PC-3 (cell line): ENCODE measurements at regions not wholly inside any gene's neighbourhood (a gene's known extent, or its start where the extent isn't known, plus 50 kb on each side); places are given as distances from the start of the nearest gene placed in this dataset.

Experiments used
- ATAC-seq: fragments of 200-7000 bp; cut with Tn5 transposase; 2 replicates; pipeline ENCODE4 v1.9.1; 2020; ENCODE audit warnings: mild to moderate bottlenecking, moderate library complexity
- BruUV-seq: library from RNA; stranded (reverse); fragments of 400-500 nt; replicated peaks from 2 replicates; lab custom pipeline; 2021; lab: Mats Ljungman, UMichigan
- CTCF ChIA-PET: fragments of 300-600 bp; sonication (Branson Sonifier 250); formaldehyde crosslinking; loops from one replicate; lab custom pipeline; 2022; ENCODE audit warnings: antibody characterized with exemption; lab: Charles Lee
- POLR2A ChIA-PET: fragments of 300-600 bp; sonication (Branson Sonifier 250); formaldehyde crosslinking; loops from one replicate; lab custom pipeline; 2022; ENCODE audit warnings: antibody characterized with exemption; ENCODE audit not compliant: unreplicated experiment; lab: Charles Lee
- DNase-seq: peaks from one replicate; pipeline ENCODE4 v3.0.0-alpha.2; 2015
- H2AFZ ChIP-seq: fragments of 300-600 bp; sonication (generic); 2 replicates; pipeline ENCODE4 v1.6.0; 2016; ENCODE audit warnings: antibody characterized with exemption, low read length
- H3F3A ChIP-seq: fragments of 300-600 bp; sonication (generic); one replicate; pipeline ENCODE4 v1.6.0; 2017; ENCODE audit warnings: antibody characterized with exemption, low read length, control low read depth, mild to moderate bottlenecking; ENCODE audit not compliant: unreplicated experiment
- H3K27ac ChIP-seq: fragments of 300-600 bp; sonication (generic); 2 replicates; pipeline ENCODE4 v1.5.1; 2016; ENCODE audit warnings: mild to moderate bottlenecking, low read length
- H3K27me3 ChIP-seq: fragments of 300-600 bp; sonication (generic); 2 replicates; pipeline ENCODE4 v1.6.1; 2016; ENCODE audit warnings: low read length, mixed read lengths
- H3K36me3 ChIP-seq: fragments of 300-600 bp; sonication (generic); 2 replicates; pipeline ENCODE4 v1.6.1; 2016; ENCODE audit warnings: low read depth, mixed run types, low read length, mixed read lengths
- H3K4me1 ChIP-seq: fragments of 300-600 bp; sonication (generic); 2 replicates; pipeline ENCODE4 v1.5.1; 2016; ENCODE audit warnings: low read length; ENCODE audit not compliant: insufficient read depth
- H3K4me2 ChIP-seq: fragments of 300-600 bp; sonication (generic); 2 replicates; pipeline ENCODE4 v1.6.0; 2016; ENCODE audit warnings: low read length
- H3K4me3 ChIP-seq: fragments of 300-600 bp; sonication (generic); 2 replicates; pipeline ENCODE4 v1.5.1; 2016; ENCODE audit warnings: mild to moderate bottlenecking, low read length, mixed read lengths
- H3K79me2 ChIP-seq: fragments of 300-600 bp; sonication (generic); 2 replicates; pipeline ENCODE4 v1.6.1; 2017; ENCODE audit warnings: low read length, mixed read lengths
- H3K9ac ChIP-seq: fragments of 300-600 bp; sonication (generic); 2 replicates; pipeline ENCODE4 v1.6.0; 2016; ENCODE audit warnings: mild to moderate bottlenecking, low read length
- H3K9me2 ChIP-seq: fragments of 300-600 bp; sonication (generic); replicated peaks from 2 replicates; pipeline ENCODE4 v1.6.1; 2016; ENCODE audit warnings: mixed run types, low read length, mixed read lengths
- H3K9me3 ChIP-seq: fragments of 300-600 bp; sonication (generic); 2 replicates; pipeline ENCODE4 v1.6.1; 2016; ENCODE audit warnings: low read length, mixed read lengths
- H4K20me1 ChIP-seq: fragments of 300-600 bp; sonication (generic); 2 replicates; pipeline ENCODE4 v1.6.1; 2016; ENCODE audit warnings: low read length, mixed read lengths
- EZH2 ChIP-seq: fragments of 300-600 bp; sonication (generic); IDR thresholded peaks from one replicate; pipeline ENCODE4 v1.6.1; 2017; ENCODE audit warnings: antibody characterized with exemption, mild to moderate bottlenecking, low read length; ENCODE audit not compliant: unreplicated experiment
- EZH2phosphoT487 ChIP-seq: fragments of 300-600 bp; sonication (generic); IDR thresholded peaks from 2 replicates; pipeline ENCODE4 v1.6.1; 2018; ENCODE audit warnings: mild to moderate bottlenecking, antibody characterized with exemption, low read length, borderline replicate concordance
- intact Hi-C: fragments of 100-400 bp; cut with micrococcal nuclease; formaldehyde crosslinking; loops from 2 replicates; pipeline ENCODE4 v1.9.0; 2023
- TF ChIP-seq, protein P1 (sequence below): fragments of 300-600 bp; sonication (generic); conservative IDR thresholded peaks from 2 replicates; pipeline ENCODE4 v1.5.1; 2017; ENCODE audit warnings: antibody characterized with exemption, low read depth, mild to moderate bottlenecking, low read length

GRCh38 chr6:164195942-164196281 lies 781.4 kb downstream of the QKI start:
- CTCF ChIA-PET: no interaction called here
- BruUV-seq: no TSS peak
- no peak overlapping the region for H3K9ac ChIP-seq
- H3F3A ChIP-seq: no peaks in the 10 kb centered on the region
- TF ChIP-seq, protein P1, sequence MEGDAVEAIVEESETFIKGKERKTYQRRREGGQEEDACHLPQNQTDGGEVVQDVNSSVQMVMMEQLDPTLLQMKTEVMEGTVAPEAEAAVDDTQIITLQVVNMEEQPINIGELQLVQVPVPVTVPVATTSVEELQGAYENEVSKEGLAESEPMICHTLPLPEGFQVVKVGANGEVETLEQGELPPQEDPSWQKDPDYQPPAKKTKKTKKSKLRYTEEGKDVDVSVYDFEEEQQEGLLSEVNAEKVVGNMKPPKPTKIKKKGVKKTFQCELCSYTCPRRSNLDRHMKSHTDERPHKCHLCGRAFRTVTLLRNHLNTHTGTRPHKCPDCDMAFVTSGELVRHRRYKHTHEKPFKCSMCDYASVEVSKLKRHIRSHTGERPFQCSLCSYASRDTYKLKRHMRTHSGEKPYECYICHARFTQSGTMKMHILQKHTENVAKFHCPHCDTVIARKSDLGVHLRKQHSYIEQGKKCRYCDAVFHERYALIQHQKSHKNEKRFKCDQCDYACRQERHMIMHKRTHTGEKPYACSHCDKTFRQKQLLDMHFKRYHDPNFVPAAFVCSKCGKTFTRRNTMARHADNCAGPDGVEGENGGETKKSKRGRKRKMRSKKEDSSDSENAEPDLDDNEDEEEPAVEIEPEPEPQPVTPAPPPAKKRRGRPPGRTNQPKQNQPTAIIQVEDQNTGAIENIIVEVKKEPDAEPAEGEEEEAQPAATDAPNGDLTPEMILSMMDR: no peak
- TF ChIP-seq EZH2: no peak
- TF ChIP-seq EZH2phosphoT487: no peak
- no peak overlapping the region for H3K4me2 ChIP-seq
- H2AFZ ChIP-seq: no peak overlapping the region
- DNase-seq (no peak), ATAC-seq (no peak)
- H3K27ac ChIP-seq: no peak overlapping the region
- no peaks in the 10 kb centered on the region for H4K20me1 ChIP-seq
- H3K4me1 ChIP-seq: no peaks in the 10 kb centered on the region
- no peaks in the 10 kb centered on the region for H3K79me2 ChIP-seq
- no peaks in the 10 kb centered on the region for H3K27me3 ChIP-seq
- no peaks in the 10 kb centered on the region for H3K9me3 ChIP-seq
- intact Hi-C loops: no loop called here
- POLR2A ChIA-PET: no interaction called here
- H3K9me2 ChIP-seq: no peaks in the 10 kb centered on the region
- no peak overlapping the region for H3K4me3 ChIP-seq
- H3K36me3 ChIP-seq: no peaks in the 10 kb centered on the region

- Histone ChIP-seq H3K4me1 (no peaks in the 10 kb centered on the region), H3K4me2 (no peak overlapping the region), H3K9ac (no peak overlapping the region), H3F3A (no peaks in the 10 kb centered on the region), H3K36me3 (no peaks in the 10 kb centered on the region), H3K4me3 (no peak overlapping the region), H4K20me1 (no peaks in the 10 kb centered on the region), H3K9me3 (no peaks in the 10 kb centered on the region), H3K9me2 (no peaks in the 10 kb centered on the region), H3K79me2 (no peaks in the 10 kb centered on the region), H2AFZ (no peak overlapping the region), H3K27me3 (no peaks in the 10 kb centered on the region), H3K27ac (no peak overlapping the region)
- TF ChIP-seq EZH2phosphoT487 (no peak), EZH2 (no peak)
- TF ChIP-seq, protein P1: no peak
- no peak for DNase-seq
- CTCF ChIA-PET: no interaction called here
- POLR2A ChIA-PET: no interaction called here
- no peak for ATAC-seq
- intact Hi-C loops: no loop called here
- no TSS peak for BruUV-seq
Observed at GRCh38 chr6:164195278-164195941, 780.9 kb downstream of the QKI start.

DNA sequence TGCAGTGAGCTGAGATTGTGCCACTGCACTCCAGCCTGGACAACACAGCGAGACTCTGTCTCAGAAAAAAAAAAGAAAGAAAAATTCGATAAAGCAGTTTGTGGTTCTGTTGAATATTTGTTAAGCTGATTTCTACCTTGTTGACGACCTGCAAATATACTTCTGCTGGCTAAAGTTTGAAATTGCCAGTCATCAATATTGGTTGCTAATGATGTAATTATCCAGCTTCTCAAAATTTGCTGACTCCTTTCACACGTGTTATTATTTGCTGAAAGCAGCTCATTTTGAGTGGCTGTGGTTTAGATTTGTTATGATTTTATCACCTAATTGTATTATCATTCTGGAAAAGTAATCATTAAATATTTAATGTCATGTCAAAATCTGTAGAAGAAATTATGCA lies 774.3 kb downstream of the QKI start:
- no peak overlapping the region for H3K27ac ChIP-seq
- no peak overlapping the region for H3K9ac ChIP-seq
- TF ChIP-seq, protein P1: no peak
- H3F3A ChIP-seq: no peaks in the 10 kb centered on the region
- BruUV-seq: no TSS peak
- H3K4me1 ChIP-seq: no peaks in the 10 kb centered on the region
- H3K9me3 ChIP-seq: no peaks in the 10 kb centered on the region
- H3K4me3 ChIP-seq: no peak overlapping the region
- H3K79me2 ChIP-seq: no peaks in the 10 kb centered on the region
- ChIA-PET POLR2A (no interaction called here), CTCF (no interaction called here)
- no peak overlapping the region for H2AFZ ChIP-seq
- no peaks in the 10 kb centered on the region for H3K27me3 ChIP-seq
- H3K36me3 ChIP-seq: no peaks in the 10 kb centered on the region
- DNase-seq (no peak), ATAC-seq (no peak)
- intact Hi-C loops: no loop called here
- H4K20me1 ChIP-seq: no peaks in the 10 kb centered on the region
- no peaks in the 10 kb centered on the region for H3K9me2 ChIP-seq
- no peak overlapping the region for H3K4me2 ChIP-seq
